ENCODE measurements at regions not wholly inside any gene's neighbourhood (a gene's known extent, or its start where the extent isn't known, plus 50 kb on each side); places are given as distances from the start of the nearest gene placed in this dataset.

GRCh38 chr11:96464700-96465307 is 75.0 kb downstream of the JRKL start:
- peak; percentile 13 to 70 (median 56) for TF ChIP-seq CTCF (IDR thresholded peaks at IDR 0.05)
- no peak for TF ChIP-seq POLR2A (IDR thresholded peaks at IDR 0.05)
